HepG2 (cell line): ENCODE measurements at regions not wholly inside any gene's neighbourhood (a gene's known extent, or its start where the extent isn't known, plus 50 kb on each side); places are given as distances from the start of the nearest gene placed in this dataset.

Experiments
- ATAC-seq: fragments of 200-7000 bp; cut with Tn5 transposase; 3 replicates; pipeline ENCODE4 v1.9.1; 2020; ENCODE audit warnings: mild to moderate bottlenecking, moderate library complexity
- BruUV-seq: library from RNA; stranded (reverse); fragments of 400-500 nt; replicated peaks from 2 replicates; lab custom pipeline; 2021; lab: Mats Ljungman, UMichigan
- CTCF ChIA-PET: fragments of 300-600 bp; formaldehyde crosslinking; extraction: SDS; loops from one replicate; lab custom pipeline; 2021; ENCODE audit warnings: low total read pairs, inconsistent platforms, low intra/inter-chr PET ratio; lab: Yijun Ruan, JAX
- POLR2A ChIA-PET: fragments of 350-600 bp; sonication (Branson Sonifier 250); formaldehyde crosslinking; loops from one replicate; lab custom pipeline; 2020; ENCODE audit warnings: antibody characterized with exemption, inconsistent platforms; lab: Yijun Ruan, JAX
- DNase-seq: peaks from one replicate; pipeline ENCODE4 v3.0.0-alpha.2; 2015; ENCODE audit warnings: low spot score
- FAIRE-seq: peaks from 3 replicates; lab custom pipeline; 2011; peaks lifted over from hg19 to GRCh38; lab: Jason Lieb, UNC
- H2AFZ ChIP-seq: one replicate; pipeline ENCODE4 v1.6.1; 2011; ENCODE audit warnings: low read length, inconsistent platforms
- H3K27ac ChIP-seq: fragments of 300-600 bp; 3 replicates; pipeline ENCODE4 v1.8.0; 2011; ENCODE audit warnings: mixed run types, mild to moderate bottlenecking, mixed read lengths, low read length, inconsistent platforms; ENCODE audit not compliant: insufficient read depth; ENCODE audit errors: extremely low read length
- H3K27me3 ChIP-seq, 2 experiments: fragments of 200-600 bp in 1 of 2; 2 replicates in 1 of 2; 3 replicates in 1 of 2; pipeline versions ENCODE4 v1.6.0 to v1.8.0; 2011; ENCODE audit warnings: low read length in 2 of 2, mild to moderate bottlenecking in 2 of 2, moderate library complexity in 2 of 2, inconsistent platforms in 1 of 2; ENCODE audit not compliant: insufficient read depth in 2 of 2, control insufficient read depth in 1 of 2
- H3K36me3 ChIP-seq, 2 experiments: fragments of 200-600 bp in 1 of 2; replicated peaks in 1 of 2; 2 replicates in 1 of 2; 3 replicates in 1 of 2; pipeline versions ENCODE4 v1.5.1 to v1.8.0; 2011; ENCODE audit warnings: low read length in 2 of 2, inconsistent platforms in 1 of 2; ENCODE audit not compliant: insufficient read depth in 2 of 2, control insufficient read depth in 1 of 2
- H3K4me1 ChIP-seq: 2 replicates; pipeline ENCODE4 v1.5.1; 2012; ENCODE audit warnings: low read length, inconsistent platforms; ENCODE audit not compliant: insufficient read depth
- H3K4me2 ChIP-seq: 2 replicates; pipeline ENCODE4 v1.6.0; 2011; ENCODE audit warnings: low read depth, low read length, inconsistent platforms
- H3K4me3 ChIP-seq, 3 experiments: fragments of 200-600 bp in 1 of 3; sonication (generic), shearing (Covaris generic) in 1 of 3; replicated peaks in 1 of 3; 2 replicates each; pipeline ENCODE4 v1.5.1; 2011 to 2016; ENCODE audit warnings: low read length in 3 of 3, inconsistent platforms in 2 of 3, low read depth in 2 of 3, mild to moderate bottlenecking in 2 of 3, control low read depth in 1 of 3, mixed read lengths in 1 of 3; ENCODE audit not compliant: insufficient read depth in 1 of 3
- H3K79me2 ChIP-seq: one replicate; pipeline ENCODE4 v1.6.1; 2011; ENCODE audit warnings: low read length, inconsistent platforms; ENCODE audit not compliant: insufficient read depth
- H3K9ac ChIP-seq: 2 replicates; pipeline ENCODE4 v1.6.0; 2011; ENCODE audit warnings: mild to moderate bottlenecking, low read depth, low read length, inconsistent platforms; ENCODE audit not compliant: insufficient read depth
- H3K9me3 ChIP-seq: 2 replicates; pipeline ENCODE4 v1.5.1; 2012; ENCODE audit warnings: mild to moderate bottlenecking, low read length
- H4K20me1 ChIP-seq: 2 replicates; pipeline ENCODE4 v1.6.0; 2011; ENCODE audit warnings: inconsistent platforms, mild to moderate bottlenecking, low read length, moderate library complexity; ENCODE audit not compliant: insufficient read depth
- GTF3A ChIP-seq: sonication (generic); formaldehyde crosslinking; conservative IDR thresholded peaks from 2 replicates; pipeline ENCODE4 v1.4.0; 2020; ENCODE audit warnings: mild to moderate bottlenecking, missing genetic modification reagents
- GZF1 ChIP-seq: sonication (generic); formaldehyde crosslinking; IDR thresholded peaks from 2 replicates; pipeline ENCODE4 v1.5.1; 2020; ENCODE audit warnings: mild to moderate bottlenecking, missing genetic modification reagents
- MAFK ChIP-seq, 2 experiments: IDR thresholded peaks in 1 of 2; conservative IDR thresholded peaks in 1 of 2; 2 replicates each; pipeline ENCODE4 v1.6.1; 2011; ENCODE audit warnings: improper control_type of control experiment in 2 of 2, low read length in 2 of 2
- SATB2 ChIP-seq: sonication (generic); formaldehyde crosslinking; IDR thresholded peaks from 2 replicates; pipeline ENCODE4 v1.5.0; 2020; ENCODE audit warnings: missing genetic modification reagents
- TRIM22 ChIP-seq: fragments of 450-650 bp; IDR thresholded peaks from 2 replicates; pipeline ENCODE4 v1.6.1; 2017
- ZMAT3 ChIP-seq: sonication (generic); formaldehyde crosslinking; conservative IDR thresholded peaks from 2 replicates; pipeline ENCODE4 v1.7.0; 2021; ENCODE audit warnings: missing genetic modification reagents
- ZNF614 ChIP-seq: IDR thresholded peaks from 2 replicates; pipeline ENCODE4 v1.6.1; 2018; ENCODE audit warnings: missing biosample characterization, missing genetic modification reagents, inconsistent platforms, borderline replicate concordance
- WGBS: methylation state at CpG from one replicate; pipeline ENCODE4 v1.1.6; 2017; ENCODE audit warnings: low lambda C conversion rate; 5-methylcytosine and 5-hydroxymethylcytosine counted together
- in situ Hi-C: cut with HindIII; loops from 2 replicates; pipeline ENCODE4 v1.10.0; 2017; ENCODE audit warnings: low pct_unique_long_range_greater_than_20kb; ENCODE audit not compliant: extremely low pct_ligation_motif_present
- intact Hi-C: fragments of 100-400 bp; cut with micrococcal nuclease; formaldehyde crosslinking; loops from one replicate; pipeline ENCODE4 v1.10.0; 2022; ENCODE audit not compliant: unreplicated experiment
- TF ChIP-seq, protein P1 (sequence below): sonication (generic); formaldehyde crosslinking; IDR thresholded peaks from 2 replicates; pipeline ENCODE4 v1.9.0; 2021; ENCODE audit warnings: missing genetic modification reagents, mild to moderate bottlenecking, borderline replicate concordance
- TF ChIP-seq, protein P2 (sequence below): sonication (generic); formaldehyde crosslinking; IDR thresholded peaks from 2 replicates; pipeline ENCODE4 v1.8.0; 2022; ENCODE audit warnings: missing genetic modification reagents, mild to moderate bottlenecking, inconsistent platforms, borderline replicate concordance
- TF ChIP-seq, protein P3 (sequence below): sonication (generic); formaldehyde crosslinking; IDR thresholded peaks from 2 replicates; pipeline ENCODE4 v1.4.0; 2020; ENCODE audit warnings: missing genetic modification reagents

GRCh38 chr13:67395577-67395976, 165.4 kb upstream of the PCDH9 start:
- in situ Hi-C loops = no loop called here
- H3K4me1 ChIP-seq = no peaks in the 10 kb centered on the region
- TF ChIP-seq TRIM22 (no peak), MAFK (conservative IDR thresholded peaks at IDR 0.05 in 1 of 2, IDR thresholded peaks at IDR 0.05 in 1 of 2; ENCODE audit: low read length in 2 of 2) (0 out of 4 replicates have a peak, but pooled peaks of 1 of the 2 experiments have one; percentile 9), ZNF614 (CRISPR knock-in tag) (no peak), ZMAT3 (CRISPR knock-in tag) (no peak), GZF1 (CRISPR knock-in tag) (no peak)
- TF ChIP-seq, protein P1, sequence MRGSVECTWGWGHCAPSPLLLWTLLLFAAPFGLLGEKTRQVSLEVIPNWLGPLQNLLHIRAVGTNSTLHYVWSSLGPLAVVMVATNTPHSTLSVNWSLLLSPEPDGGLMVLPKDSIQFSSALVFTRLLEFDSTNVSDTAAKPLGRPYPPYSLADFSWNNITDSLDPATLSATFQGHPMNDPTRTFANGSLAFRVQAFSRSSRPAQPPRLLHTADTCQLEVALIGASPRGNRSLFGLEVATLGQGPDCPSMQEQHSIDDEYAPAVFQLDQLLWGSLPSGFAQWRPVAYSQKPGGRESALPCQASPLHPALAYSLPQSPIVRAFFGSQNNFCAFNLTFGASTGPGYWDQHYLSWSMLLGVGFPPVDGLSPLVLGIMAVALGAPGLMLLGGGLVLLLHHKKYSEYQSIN (CRISPR knock-in tag) = no peak
- intact Hi-C loops = no loop called here
- POLR2A ChIA-PET = no interaction called here
- no peak overlapping the region for H3K27ac ChIP-seq
- CTCF ChIA-PET = no interaction called here
- no peaks in the 10 kb centered on the region for H3K36me3 ChIP-seq
- H3K4me3 ChIP-seq = no peak overlapping the region
- no peak for ATAC-seq
- no peak for FAIRE-seq
- no peak for DNase-seq
- no peaks in the 10 kb centered on the region for H3K79me2 ChIP-seq
- no peak overlapping the region for H3K9ac ChIP-seq
- BruUV-seq = no TSS peak
- no peaks in the 10 kb centered on the region for H3K9me3 ChIP-seq
- no peaks in the 10 kb centered on the region for H4K20me1 ChIP-seq
- no peaks in the 10 kb centered on the region for H3K27me3 ChIP-seq
- H2AFZ ChIP-seq = no peak overlapping the region
- H3K4me2 ChIP-seq = no peak overlapping the region
- 0% methylated on average over 1 of the region's 1 CpG for WGBS

DNA sequence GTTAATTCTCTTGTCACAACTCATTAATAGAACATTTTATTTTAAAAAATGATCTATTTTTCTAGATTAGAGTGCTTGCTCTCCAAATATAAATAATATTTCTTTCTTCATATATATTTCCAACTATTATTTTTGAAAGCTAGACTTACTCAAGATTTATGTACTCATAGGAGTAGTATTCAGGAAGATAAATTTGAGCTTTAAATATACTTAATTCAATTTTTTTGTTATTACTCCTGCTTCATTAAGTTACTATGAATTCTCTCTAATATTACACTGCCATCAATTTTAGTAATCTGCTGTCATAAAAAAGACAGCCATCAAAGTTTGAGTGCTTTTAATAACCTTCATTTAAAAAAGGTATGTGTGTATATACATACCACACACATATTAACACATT, 161.9 kb upstream of the PCDH9 start:
- in situ Hi-C loops (no loop called here), intact Hi-C loops (no loop called here)
- ChIA-PET POLR2A (no interaction called here), CTCF (no interaction called here)
- H3K4me1 ChIP-seq = no peaks in the 10 kb centered on the region
- DNase-seq = no peak
- H3K27me3 ChIP-seq = no peaks in the 10 kb centered on the region
- H3K27ac ChIP-seq = no peak overlapping the region
- H3K79me2 ChIP-seq = no peaks in the 10 kb centered on the region
- H3K4me3 ChIP-seq = no peak overlapping the region
- no peak for FAIRE-seq
- H2AFZ ChIP-seq = no peak overlapping the region
- H4K20me1 ChIP-seq = no peaks in the 10 kb centered on the region
- ATAC-seq = no peak
- no peak overlapping the region for H3K9ac ChIP-seq
- H3K4me2 ChIP-seq = no peak overlapping the region
- BruUV-seq = no TSS peak
- no peaks in the 10 kb centered on the region for H3K36me3 ChIP-seq
- no peaks in the 10 kb centered on the region for H3K9me3 ChIP-seq
- TF ChIP-seq SATB2 (no peak), GTF3A (CRISPR knock-in tag) (no peak)
- TF ChIP-seq, protein P2, sequence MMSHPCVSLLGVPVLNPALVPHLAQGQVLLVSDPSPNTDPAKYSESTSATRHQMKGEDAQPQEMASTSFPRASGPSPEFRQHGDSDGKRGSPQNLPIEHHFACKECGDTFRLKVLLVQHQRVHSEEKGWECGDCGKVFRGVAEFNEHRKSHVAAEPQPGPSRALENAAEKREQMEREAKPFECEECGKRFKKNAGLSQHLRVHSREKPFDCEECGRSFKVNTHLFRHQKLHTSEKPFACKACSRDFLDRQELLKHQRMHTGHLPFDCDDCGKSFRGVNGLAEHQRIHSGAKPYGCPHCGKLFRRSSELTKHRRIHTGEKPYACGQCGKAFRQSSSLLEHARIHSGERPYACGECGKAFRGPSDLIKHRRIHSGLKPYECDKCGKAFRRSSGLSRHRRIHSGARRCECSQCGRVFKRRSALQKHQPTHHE (CRISPR knock-in tag) = no peak
- TF ChIP-seq, protein P3, sequence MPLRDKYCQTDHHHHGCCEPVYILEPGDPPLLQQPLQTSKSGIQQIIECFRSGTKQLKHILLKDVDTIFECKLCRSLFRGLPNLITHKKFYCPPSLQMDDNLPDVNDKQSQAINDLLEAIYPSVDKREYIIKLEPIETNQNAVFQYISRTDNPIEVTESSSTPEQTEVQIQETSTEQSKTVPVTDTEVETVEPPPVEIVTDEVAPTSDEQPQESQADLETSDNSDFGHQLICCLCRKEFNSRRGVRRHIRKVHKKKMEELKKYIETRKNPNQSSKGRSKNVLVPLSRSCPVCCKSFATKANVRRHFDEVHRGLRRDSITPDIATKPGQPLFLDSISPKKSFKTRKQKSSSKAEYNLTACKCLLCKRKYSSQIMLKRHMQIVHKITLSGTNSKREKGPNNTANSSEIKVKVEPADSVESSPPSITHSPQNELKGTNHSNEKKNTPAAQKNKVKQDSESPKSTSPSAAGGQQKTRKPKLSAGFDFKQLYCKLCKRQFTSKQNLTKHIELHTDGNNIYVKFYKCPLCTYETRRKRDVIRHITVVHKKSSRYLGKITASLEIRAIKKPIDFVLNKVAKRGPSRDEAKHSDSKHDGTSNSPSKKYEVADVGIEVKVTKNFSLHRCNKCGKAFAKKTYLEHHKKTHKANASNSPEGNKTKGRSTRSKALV (CRISPR knock-in tag) = no peak
